GM12874 (cell line): ENCODE measurements at regions not wholly inside any gene's neighbourhood (a gene's known extent, or its start where the extent isn't known, plus 50 kb on each side); places are given as distances from the start of the nearest gene placed in this dataset.

ENCODE experiments used
- TF ChIP-seq, protein P1 (sequence below): IDR thresholded peaks from 2 replicates; pipeline ENCODE4 v1.5.1; 2011; ENCODE audit warnings: low read depth, mild to moderate bottlenecking, control low read depth, low read length, moderate library complexity; ENCODE audit not compliant: insufficient read depth

DNA sequence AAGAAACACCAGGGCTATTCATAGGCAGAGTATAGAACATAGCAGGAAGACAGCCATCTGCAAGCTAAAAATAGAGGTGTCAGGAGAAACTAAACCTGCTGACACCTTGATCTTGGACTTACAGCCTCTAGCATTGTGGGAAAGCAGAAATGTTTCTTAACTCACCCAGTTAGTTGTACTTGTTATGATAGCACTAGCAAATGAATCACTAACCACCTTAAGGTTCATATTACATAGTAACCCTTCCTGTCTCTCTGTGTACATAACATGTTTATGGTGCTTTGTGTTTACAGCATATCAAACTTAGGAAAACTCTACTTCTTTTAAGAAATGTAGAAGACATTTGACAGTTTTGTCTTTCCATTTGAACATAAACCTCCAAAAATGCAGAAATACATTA lies 1031.3 kb downstream of the FSCB start:
- TF ChIP-seq, protein P1, sequence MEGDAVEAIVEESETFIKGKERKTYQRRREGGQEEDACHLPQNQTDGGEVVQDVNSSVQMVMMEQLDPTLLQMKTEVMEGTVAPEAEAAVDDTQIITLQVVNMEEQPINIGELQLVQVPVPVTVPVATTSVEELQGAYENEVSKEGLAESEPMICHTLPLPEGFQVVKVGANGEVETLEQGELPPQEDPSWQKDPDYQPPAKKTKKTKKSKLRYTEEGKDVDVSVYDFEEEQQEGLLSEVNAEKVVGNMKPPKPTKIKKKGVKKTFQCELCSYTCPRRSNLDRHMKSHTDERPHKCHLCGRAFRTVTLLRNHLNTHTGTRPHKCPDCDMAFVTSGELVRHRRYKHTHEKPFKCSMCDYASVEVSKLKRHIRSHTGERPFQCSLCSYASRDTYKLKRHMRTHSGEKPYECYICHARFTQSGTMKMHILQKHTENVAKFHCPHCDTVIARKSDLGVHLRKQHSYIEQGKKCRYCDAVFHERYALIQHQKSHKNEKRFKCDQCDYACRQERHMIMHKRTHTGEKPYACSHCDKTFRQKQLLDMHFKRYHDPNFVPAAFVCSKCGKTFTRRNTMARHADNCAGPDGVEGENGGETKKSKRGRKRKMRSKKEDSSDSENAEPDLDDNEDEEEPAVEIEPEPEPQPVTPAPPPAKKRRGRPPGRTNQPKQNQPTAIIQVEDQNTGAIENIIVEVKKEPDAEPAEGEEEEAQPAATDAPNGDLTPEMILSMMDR: no peak

DNA sequence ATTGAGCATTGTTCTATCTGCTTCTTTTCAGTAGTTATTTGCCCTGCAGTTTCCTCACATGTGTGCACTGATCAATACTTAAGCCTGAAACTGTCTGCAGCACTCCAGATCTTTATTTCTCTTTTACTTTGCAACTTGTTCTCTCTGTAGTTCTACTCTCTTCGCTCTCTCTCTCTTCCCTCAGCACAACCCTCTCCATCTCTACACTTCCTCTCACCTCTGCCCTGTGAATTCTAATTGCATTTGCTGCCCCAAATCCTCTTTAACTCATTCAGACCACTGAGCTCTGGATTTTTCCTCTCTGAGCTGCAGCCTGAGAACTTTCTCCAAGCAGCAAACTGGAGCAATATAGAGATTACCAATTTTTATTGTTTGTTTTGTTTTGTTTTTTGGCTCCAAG lies 1035.5 kb downstream of the FSCB start:
- TF ChIP-seq, protein P1: no peak

DNA sequence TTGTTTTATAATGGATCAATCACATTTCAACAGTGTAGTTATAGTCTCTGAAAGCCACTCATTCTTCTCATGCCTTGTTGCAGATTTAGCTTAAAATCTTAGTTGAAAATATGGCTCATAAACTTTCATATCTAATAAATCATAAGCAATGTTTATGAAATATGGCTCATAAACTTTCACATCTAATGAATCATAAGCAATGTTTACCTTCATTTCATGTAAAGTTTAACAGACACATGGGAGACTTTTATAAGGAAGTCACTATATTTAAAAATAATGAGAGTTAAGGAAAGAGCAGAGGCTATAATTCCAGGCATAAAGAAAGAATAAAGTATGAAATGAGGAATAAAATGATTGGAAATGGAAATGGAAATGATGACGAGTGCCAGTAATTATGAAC lies 1042.1 kb downstream of the FSCB start:
- TF ChIP-seq, protein P1: no peak

DNA sequence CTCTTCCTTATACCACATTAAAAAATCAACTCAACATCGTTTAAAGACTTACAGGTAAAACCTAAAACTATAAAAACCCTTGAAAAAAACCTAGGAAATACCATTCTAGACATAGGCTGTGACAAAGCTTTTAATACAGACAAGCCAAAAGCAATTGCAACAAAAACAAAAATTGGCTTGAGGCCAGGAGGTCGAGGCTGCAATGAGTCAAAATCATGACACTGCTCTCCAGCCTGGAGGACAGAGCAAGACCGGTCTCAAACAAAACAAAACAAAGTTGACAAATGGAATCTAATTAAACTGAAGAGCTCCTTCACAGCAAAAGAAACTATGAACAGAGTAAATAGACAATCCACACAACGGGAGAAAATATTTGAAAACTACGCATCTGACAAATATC lies 1057.8 kb downstream of the FSCB start:
- TF ChIP-seq, protein P1: no peak

DNA sequence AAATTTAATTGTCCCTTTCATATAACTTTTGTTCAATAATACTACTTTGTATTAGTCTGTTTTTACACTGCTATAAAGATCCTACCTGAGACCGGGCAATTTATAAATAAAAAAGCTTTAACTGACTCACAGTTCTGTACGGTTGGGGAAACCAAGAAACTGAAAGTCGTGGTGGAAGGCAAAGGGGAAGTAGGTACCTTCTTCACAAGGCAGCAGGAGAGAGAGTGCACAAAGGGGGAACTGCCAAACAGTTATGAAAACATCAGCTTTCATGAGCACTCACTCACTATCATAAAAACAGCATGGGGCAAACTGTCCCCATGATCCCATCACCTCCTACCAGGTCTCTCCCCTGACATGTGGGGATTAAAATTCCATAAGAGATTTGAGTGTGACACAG lies 1069.0 kb downstream of the FSCB start:
- TF ChIP-seq, protein P1: no peak

DNA sequence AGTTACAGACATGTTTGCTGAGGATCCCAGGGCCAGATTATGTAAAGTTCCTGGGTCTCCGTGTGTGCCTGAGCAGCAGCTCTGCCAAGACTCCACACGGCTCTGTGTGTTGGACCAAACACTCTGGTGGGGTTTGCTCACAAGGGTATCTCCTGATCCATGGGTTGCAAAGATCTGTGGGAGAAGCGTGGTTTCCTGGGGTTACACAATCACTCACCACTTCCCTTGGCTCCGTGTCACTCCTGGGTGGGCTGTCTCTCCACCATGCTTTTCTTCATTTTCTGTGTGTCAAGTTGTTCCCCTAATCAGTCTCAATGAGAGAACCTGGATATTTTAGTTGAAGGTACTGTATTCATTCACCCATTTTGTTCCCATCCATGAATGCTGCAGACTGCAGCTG lies 1088.8 kb downstream of the FSCB start:
- TF ChIP-seq, protein P1: no peak

DNA sequence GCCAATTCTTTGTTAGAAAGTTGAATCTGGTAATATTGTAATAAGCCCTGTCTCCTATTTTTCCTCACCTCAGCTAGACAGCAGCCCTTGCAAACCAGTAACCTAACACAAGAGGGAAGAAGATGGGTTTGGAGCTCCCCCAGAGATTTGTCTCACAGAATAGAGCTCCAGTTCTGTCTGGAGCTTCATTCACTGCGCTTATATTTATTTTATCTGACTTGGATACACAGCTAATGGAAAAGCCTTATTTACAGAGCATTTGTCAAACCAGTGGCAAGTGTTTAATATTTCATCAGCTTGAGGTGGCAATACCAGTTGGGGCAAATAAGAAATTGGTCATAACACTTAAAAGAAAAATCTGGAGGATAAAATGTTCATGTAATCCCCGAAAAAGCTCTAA lies 1094.0 kb downstream of the FSCB start:
- TF ChIP-seq, protein P1: no peak

DNA sequence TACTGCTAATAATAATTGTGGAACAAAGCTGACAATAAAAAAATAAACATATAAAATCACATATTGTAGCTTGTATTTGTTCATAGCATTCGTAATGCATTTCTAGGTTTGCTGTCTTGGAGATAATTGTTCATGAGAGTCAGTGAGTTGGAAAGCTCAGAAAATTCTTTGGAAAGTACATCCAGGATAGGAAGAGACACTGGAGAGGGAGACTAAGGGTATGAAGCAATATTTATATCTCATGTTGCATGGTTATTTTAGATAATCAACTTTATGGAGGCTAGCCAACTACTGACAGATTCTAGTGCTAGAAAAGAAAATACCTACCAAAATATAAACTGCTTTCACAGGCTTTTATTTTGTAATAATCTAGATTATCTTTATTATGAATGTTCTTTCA lies 1095.2 kb downstream of the FSCB start:
- TF ChIP-seq, protein P1: no peak
